B cell (primary cell): ENCODE measurements at regions not wholly inside any gene's neighbourhood (a gene's known extent, or its start where the extent isn't known, plus 50 kb on each side); places are given as distances from the start of the nearest gene placed in this dataset.

Source experiments
- ATAC-seq: fragments of 200-7000 bp; cut with Tn5 transposase; one replicate; pipeline ENCODE4 v1.10.0; 2021; ENCODE audit warnings: low read depth, mild to moderate bottlenecking, moderate number of reproducible peaks, moderate library complexity
- CTCF ChIA-PET: fragments of 350-600 bp; sonication (Branson Sonifier 250); formaldehyde crosslinking; loops from one replicate; lab custom pipeline; 2021; ENCODE audit warnings: antibody characterized with exemption, inconsistent platforms; lab: Charles Lee
- POLR2A ChIA-PET: fragments of 350-600 bp; sonication (Branson Sonifier 250); formaldehyde crosslinking; loops from one replicate; lab custom pipeline; 2021; ENCODE audit warnings: antibody characterized with exemption; lab: Charles Lee
- DNase-seq: peaks from one replicate; pipeline ENCODE4 v3.0.0; 2013
- H2AFZ ChIP-seq: 2 replicates; pipeline ENCODE4 v1.6.1; 2012; ENCODE audit warnings: mild to moderate bottlenecking, low read depth, low read length; ENCODE audit not compliant: insufficient read depth, poor library complexity, severe bottlenecking
- H3K27ac ChIP-seq, 2 donors: 1 replicate in 1 of 2; 2 replicates in 1 of 2; pipeline ENCODE4 v1.5.1; 2012 to 2013; ENCODE audit warnings: low read length in 2 of 2, mild to moderate bottlenecking in 2 of 2, moderate library complexity in 1 of 2
- H3K27me3 ChIP-seq, 4 experiments: fragments of 200-600 bp in 1 of 4; sonication (generic) in 1 of 4; replicated peaks in 1 of 4; 1 replicate in 2 of 4; 2 replicates in 2 of 4; pipeline versions ENCODE4 v1.6.1 to v1.7.0; 2013 to 2016; ENCODE audit warnings: low read length in 3 of 4, mild to moderate bottlenecking in 2 of 4, mixed read lengths in 1 of 4, moderate library complexity in 1 of 4; ENCODE audit not compliant: insufficient read depth in 4 of 4, control insufficient read depth in 3 of 4; ENCODE audit errors: control extremely low read depth in 1 of 4
- H3K36me3 ChIP-seq, 2 experiments: replicated peaks in 1 of 2; 1 replicate in 1 of 2; 2 replicates in 1 of 2; pipeline versions ENCODE4 v1.6.1 to v1.7.1; 2013; ENCODE audit warnings: low read length in 1 of 2; ENCODE audit not compliant: insufficient read depth in 2 of 2, control insufficient read depth in 1 of 2; ENCODE audit errors: control extremely low read depth in 1 of 2, extremely low read depth in 1 of 2
- H3K4me1 ChIP-seq, 2 donors: fragments of 200-600 bp in 1 of 2; sonication (generic) in 1 of 2; 1 replicate in 1 of 2; 2 replicates in 1 of 2; pipeline versions ENCODE4 v1.5.1 to v1.6.1; 2013 to 2017; ENCODE audit warnings: low read length in 2 of 2; ENCODE audit not compliant: control insufficient read depth in 2 of 2, insufficient read depth in 2 of 2
- H3K4me2 ChIP-seq: replicated peaks from 2 replicates; pipeline ENCODE3; 2012; ENCODE audit warnings: mild to moderate bottlenecking, low read depth, low read length; ENCODE audit not compliant: poor library complexity, severe bottlenecking
- H3K4me3 ChIP-seq, 5 experiments: fragments of 200-600 bp in 1 of 5; sonication (generic) in 1 of 5; 1 replicate in 3 of 5; 2 replicates in 2 of 5; pipeline versions ENCODE4 v1.5.1 to v1.7.0; 2011 to 2016; ENCODE audit warnings: low read length in 4 of 5, mild to moderate bottlenecking in 4 of 5, low read depth in 2 of 5, control low read depth in 1 of 5, moderate library complexity in 1 of 5; ENCODE audit not compliant: insufficient read depth in 1 of 5; ENCODE audit errors: control extremely low read depth in 1 of 5, extremely low read depth in 1 of 5
- H3K79me2 ChIP-seq: fragments of 200-600 bp; sonication (generic); one replicate; pipeline ENCODE4 v1.6.0; 2016; ENCODE audit warnings: low read length; ENCODE audit not compliant: control insufficient read depth, insufficient read depth
- H3K9ac ChIP-seq: fragments of 200-600 bp; sonication (generic); 2 replicates; pipeline ENCODE4 v1.6.1; 2017; ENCODE audit warnings: mild to moderate bottlenecking, low read length, moderate library complexity
- H3K9me3 ChIP-seq, 3 donors: one replicate each; pipeline versions ENCODE4 v1.6.1 to v1.7.1; 2013; ENCODE audit warnings: low read length in 2 of 3; ENCODE audit not compliant: control insufficient read depth in 2 of 3, insufficient read depth in 1 of 3; ENCODE audit errors: control extremely low read depth in 1 of 3
- H4K20me1 ChIP-seq: 2 replicates; pipeline ENCODE4 v1.6.0; 2012; ENCODE audit warnings: mild to moderate bottlenecking, low read length; ENCODE audit not compliant: insufficient read depth, control insufficient read depth, poor library complexity, severe bottlenecking
- H3K27ac Mint-ChIP-seq: one replicate; pipeline ENCODE4 v1.8.0; 2021; ENCODE audit warnings: mixed read lengths
- H3K27me3 Mint-ChIP-seq: one replicate; pipeline ENCODE4 v1.8.0; 2021; ENCODE audit warnings: mixed read lengths
- H3K4me1 Mint-ChIP-seq: one replicate; pipeline ENCODE4 v1.8.0; 2021; ENCODE audit warnings: mixed read lengths
- H3K4me3 Mint-ChIP-seq: one replicate; pipeline ENCODE4 v1.8.0; 2021; ENCODE audit warnings: mixed read lengths
- H3K9me3 Mint-ChIP-seq: one replicate; pipeline ENCODE4 v1.8.0; 2022; ENCODE audit warnings: mixed read lengths; ENCODE audit not compliant: insufficient read depth
- EZH2 ChIP-seq: IDR thresholded peaks from 2 replicates; pipeline ENCODE4 v1.6.1; 2012; ENCODE audit warnings: borderline replicate concordance, low read depth, mild to moderate bottlenecking, moderate library complexity, low read length; ENCODE audit not compliant: insufficient read depth, poor library complexity, severe bottlenecking
- WGBS: methylation state at CpG from one replicate; pipeline ENCODE4 v1.1.5; 2013; ENCODE audit warnings: missing lambda C conversion rate; ENCODE audit not compliant: insufficient coverage; 5-methylcytosine and 5-hydroxymethylcytosine counted together
- intact Hi-C: fragments of 100-400 bp; cut with micrococcal nuclease; formaldehyde crosslinking; loops from one replicate; pipeline ENCODE4 v1.10.0; 2022
- TF ChIP-seq, protein P1 (sequence below): fragments of 200-600 bp; IDR thresholded peaks from one replicate; pipeline ENCODE4 v1.8.0; 2022; ENCODE audit warnings: antibody characterized with exemption, mild to moderate bottlenecking

DNA sequence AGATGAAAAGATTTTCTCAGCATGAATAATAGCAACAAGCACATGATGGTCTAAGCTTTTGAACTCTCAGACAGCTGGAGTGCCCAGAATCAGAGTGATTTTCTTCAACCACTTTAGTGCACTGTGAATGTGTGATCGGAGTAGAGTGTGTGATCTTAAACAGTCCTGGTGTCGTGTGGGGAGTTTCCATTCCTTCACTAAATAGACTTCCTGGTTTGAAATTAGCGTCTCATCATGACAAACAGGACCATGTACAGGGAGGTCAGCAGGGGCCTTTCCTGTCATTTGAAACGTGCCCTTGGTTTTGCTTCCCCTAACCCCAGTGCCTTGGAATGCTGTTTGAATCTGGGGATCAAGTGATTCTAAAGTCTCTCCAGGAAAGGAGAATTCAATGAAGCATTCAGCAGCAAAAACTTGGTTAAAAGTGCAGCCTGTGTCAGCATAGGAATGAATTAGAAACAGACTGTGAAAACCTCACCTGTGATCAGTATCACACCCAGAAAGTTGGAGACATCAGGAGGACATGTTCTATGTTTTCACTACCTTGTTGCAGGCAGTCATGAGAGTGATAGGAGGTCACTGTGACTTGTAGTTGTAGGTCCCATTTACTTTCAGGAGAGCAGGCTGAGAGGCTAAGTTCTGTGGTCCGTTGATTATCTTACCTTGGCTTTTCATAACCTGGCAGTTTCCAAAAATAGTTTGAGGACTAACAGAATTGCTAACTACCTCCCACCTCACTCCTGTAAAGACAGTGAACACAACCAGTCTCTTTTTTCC is 400.3 kb downstream of the MTX2 start:
- ATAC-seq (no peak), DNase-seq (no peak)
- ChIA-PET POLR2A (no interaction called here), CTCF (interaction anchor here (1.0 kb wide), 1 partner anchor 15 kb away, joined by 3 read pairs; no protein-coding TSS in a partner anchor)
- Mint-ChIP-seq H3K27ac (no peak overlapping the region), H3K4me1 (no peaks in the 10 kb centered on the region), H3K4me3 (no peak overlapping the region), H3K27me3 (peaks cover 12% of the 10 kb centered on the region), H3K9me3 (no peaks in the 10 kb centered on the region)
- no peaks in the 10 kb centered on the region for H3K4me1 ChIP-seq
- H3K9me3 ChIP-seq, result no peaks in the 10 kb centered on the region
- no peaks in the 10 kb centered on the region for H4K20me1 ChIP-seq
- no peaks in the 10 kb centered on the region for H3K79me2 ChIP-seq
- intact Hi-C loops, result no loop called here
- H3K4me2 ChIP-seq, result no peak overlapping the region
- no peak overlapping the region for H3K27ac ChIP-seq
- TF ChIP-seq, protein P1, sequence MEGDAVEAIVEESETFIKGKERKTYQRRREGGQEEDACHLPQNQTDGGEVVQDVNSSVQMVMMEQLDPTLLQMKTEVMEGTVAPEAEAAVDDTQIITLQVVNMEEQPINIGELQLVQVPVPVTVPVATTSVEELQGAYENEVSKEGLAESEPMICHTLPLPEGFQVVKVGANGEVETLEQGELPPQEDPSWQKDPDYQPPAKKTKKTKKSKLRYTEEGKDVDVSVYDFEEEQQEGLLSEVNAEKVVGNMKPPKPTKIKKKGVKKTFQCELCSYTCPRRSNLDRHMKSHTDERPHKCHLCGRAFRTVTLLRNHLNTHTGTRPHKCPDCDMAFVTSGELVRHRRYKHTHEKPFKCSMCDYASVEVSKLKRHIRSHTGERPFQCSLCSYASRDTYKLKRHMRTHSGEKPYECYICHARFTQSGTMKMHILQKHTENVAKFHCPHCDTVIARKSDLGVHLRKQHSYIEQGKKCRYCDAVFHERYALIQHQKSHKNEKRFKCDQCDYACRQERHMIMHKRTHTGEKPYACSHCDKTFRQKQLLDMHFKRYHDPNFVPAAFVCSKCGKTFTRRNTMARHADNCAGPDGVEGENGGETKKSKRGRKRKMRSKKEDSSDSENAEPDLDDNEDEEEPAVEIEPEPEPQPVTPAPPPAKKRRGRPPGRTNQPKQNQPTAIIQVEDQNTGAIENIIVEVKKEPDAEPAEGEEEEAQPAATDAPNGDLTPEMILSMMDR, result no peak
- TF ChIP-seq EZH2, result no peak
- H3K27me3 ChIP-seq, result peaks cover 0 to 10% (median 1%) of the 10 kb centered on the region in 4 experiments
- no peak overlapping the region for H2AFZ ChIP-seq
- no CpG with 5 or more reads among the region's 5 CpGs for WGBS
- no peak overlapping the region for H3K4me3 ChIP-seq
- no peak overlapping the region for H3K9ac ChIP-seq
- H3K36me3 ChIP-seq, result no peaks in the 10 kb centered on the region

GRCh38 chr2:176675271-176675949 is 406.2 kb downstream of the MTX2 start:
- no CpG with 5 or more reads among the region's 6 CpGs for WGBS
- ATAC-seq, result no peak

More at GRCh38 chr2:176675271-176675949, 406.2 kb downstream of the MTX2 start:
- Histone ChIP-seq H3K27me3 (peaks cover 0 to 6% (median 0%) of the 10 kb centered on the region in 4 experiments), H4K20me1 (no peaks in the 10 kb centered on the region), H3K79me2 (no peaks in the 10 kb centered on the region), H3K27ac (no peak overlapping the region), H3K9me3 (no peaks in the 10 kb centered on the region), H3K4me2 (no peak overlapping the region), H3K4me1 (no peaks in the 10 kb centered on the region), H2AFZ (no peak overlapping the region), H3K9ac (no peak overlapping the region), H3K36me3 (no peaks in the 10 kb centered on the region), H3K4me3 (no peak overlapping the region)
- TF ChIP-seq, protein P1, result no peak
- TF ChIP-seq EZH2, result no peak
- Mint-ChIP-seq H3K4me3 (no peak overlapping the region), H3K4me1 (no peaks in the 10 kb centered on the region), H3K27ac (no peak overlapping the region), H3K27me3 (peaks cover 21% of the 10 kb centered on the region), H3K9me3 (no peaks in the 10 kb centered on the region)
- POLR2A ChIA-PET, result no interaction called here
- no peak for DNase-seq
- CTCF ChIA-PET, result no interaction called here
- intact Hi-C loops, result no loop called here
